AG09319 (cell line): ENCODE measurements at regions not wholly inside any gene's neighbourhood (a gene's known extent, or its start where the extent isn't known, plus 50 kb on each side); places are given as distances from the start of the nearest gene placed in this dataset.

ENCODE experiments used
- DNase-seq: peaks from one replicate; pipeline ENCODE4 v3.0.0-alpha.2; 2010; ENCODE audit warnings: low read depth; ENCODE audit errors: extremely low read depth
- TF ChIP-seq, protein P1 (sequence below): IDR thresholded peaks from 2 replicates; pipeline ENCODE4 v1.5.1; 2011; ENCODE audit warnings: low read depth, mild to moderate bottlenecking, inconsistent platforms, low read length, moderate library complexity

DNA sequence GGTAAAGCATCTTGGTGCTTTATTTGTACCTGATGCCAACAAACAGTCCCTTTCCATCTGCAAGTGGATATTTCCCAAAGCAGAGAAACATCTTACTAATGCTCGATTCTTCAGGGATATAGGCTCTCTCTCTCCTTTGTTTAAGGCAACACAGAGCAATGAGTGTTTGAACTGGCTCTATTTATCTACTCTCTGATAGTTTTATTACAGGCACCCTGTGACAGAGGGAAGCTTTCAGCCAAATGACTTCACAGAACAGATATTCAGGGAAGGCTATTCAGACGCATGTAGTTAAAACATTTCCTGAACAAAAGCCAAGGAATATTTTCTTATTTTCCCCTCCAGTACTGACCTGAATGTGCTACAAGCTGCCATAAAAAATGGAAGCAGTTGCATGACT is 141.8 kb downstream of the YIPF5 start:
- DNase-seq, result peak; percentile 24
- TF ChIP-seq, protein P1, sequence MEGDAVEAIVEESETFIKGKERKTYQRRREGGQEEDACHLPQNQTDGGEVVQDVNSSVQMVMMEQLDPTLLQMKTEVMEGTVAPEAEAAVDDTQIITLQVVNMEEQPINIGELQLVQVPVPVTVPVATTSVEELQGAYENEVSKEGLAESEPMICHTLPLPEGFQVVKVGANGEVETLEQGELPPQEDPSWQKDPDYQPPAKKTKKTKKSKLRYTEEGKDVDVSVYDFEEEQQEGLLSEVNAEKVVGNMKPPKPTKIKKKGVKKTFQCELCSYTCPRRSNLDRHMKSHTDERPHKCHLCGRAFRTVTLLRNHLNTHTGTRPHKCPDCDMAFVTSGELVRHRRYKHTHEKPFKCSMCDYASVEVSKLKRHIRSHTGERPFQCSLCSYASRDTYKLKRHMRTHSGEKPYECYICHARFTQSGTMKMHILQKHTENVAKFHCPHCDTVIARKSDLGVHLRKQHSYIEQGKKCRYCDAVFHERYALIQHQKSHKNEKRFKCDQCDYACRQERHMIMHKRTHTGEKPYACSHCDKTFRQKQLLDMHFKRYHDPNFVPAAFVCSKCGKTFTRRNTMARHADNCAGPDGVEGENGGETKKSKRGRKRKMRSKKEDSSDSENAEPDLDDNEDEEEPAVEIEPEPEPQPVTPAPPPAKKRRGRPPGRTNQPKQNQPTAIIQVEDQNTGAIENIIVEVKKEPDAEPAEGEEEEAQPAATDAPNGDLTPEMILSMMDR, result no peak

DNA sequence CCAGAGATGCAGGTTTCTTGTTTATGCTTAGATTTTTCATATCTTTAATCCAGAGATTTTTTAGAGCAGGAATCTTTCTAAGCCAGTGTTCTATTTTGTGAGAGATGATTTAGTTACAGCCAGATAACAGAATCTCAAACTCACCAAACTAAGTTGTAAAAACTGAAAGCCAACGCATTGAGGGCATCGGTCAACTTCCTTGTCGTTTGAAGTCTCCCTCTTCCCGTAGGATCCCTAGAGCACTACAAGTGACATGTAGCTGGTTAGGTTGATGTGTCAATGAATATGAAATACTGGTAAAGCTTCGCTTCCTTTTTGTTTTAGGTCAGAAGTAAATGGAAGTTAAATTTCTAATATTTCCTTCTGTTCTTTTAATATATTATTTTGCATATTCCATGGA is 139.6 kb downstream of the YIPF5 start:
- TF ChIP-seq, protein P1, result no peak
- DNase-seq, result no peak

DNA sequence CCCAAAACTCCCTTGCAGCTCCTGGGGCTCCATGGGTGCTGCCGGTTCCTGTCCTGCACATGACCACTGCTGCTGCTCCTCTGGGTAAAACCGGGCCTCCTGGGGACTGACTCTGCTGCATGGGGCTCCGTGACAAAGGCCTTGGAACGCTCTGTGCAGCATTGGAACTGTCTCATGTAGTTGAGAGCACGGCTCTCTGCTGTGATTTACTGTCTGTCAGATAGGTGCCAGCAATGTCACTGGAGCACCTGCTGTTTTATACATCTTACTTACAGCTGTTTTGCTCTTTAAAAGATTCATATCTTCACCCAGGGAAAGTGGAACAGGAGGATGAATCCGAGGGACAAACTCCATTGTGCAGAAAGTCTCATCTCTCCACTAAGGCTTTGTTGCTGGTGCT is 138.1 kb downstream of the YIPF5 start:
- TF ChIP-seq, protein P1, result no peak
- no peak for DNase-seq

DNA sequence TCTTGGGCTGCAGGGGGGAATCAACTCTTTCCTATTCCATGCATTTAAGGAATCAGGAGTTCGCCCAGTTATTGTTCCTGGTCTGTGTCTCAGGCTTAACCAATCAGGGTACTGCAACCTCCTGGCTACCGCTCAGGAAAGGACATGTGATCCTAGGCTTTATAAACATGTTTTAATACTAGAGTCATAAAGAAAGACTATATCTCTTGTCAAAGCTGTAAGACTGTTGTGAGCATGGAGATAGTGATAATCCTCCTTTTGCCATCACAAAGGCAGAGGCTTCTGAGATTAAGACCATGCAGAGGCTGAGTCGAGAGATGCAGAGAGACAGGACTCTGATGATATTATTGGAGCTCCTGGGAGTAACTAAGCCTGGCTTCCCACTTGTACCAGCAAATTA is 137.0 kb downstream of the YIPF5 start:
- no peak for DNase-seq
- TF ChIP-seq, protein P1, result no peak

DNA sequence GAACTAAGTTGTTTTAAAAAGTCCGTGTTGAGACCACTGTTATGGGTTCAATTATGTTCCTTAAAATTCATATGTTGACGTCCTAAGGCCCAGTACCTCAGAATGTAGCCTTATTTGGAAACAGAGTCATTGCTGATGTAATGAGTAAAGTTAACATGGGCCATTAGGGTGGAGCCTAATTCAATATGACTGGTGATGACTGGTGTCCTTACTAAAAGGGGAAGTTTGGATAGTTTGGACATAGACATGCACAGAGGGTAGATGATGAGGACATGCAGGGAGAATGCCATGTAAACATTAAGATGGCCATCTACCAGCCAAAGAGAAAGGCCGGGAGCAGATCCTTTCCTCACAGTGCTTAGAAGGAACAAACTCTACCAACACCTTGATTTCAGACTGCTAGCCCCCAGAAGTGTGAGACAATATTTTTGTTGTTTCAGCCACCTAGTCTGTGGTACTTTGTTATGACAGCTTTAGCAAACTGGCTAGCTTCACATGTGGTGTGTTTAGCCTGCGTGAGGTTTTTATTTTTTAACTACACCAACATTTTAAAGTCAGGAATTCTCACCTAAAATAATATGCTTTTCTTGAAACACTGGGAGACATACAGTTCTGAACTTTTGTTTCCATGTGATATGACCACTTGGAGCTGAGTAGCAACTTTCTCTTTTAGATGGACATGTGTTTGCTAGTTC is 135.3 kb downstream of the YIPF5 start:
- no peak for DNase-seq
- TF ChIP-seq, protein P1, result no peak

DNA sequence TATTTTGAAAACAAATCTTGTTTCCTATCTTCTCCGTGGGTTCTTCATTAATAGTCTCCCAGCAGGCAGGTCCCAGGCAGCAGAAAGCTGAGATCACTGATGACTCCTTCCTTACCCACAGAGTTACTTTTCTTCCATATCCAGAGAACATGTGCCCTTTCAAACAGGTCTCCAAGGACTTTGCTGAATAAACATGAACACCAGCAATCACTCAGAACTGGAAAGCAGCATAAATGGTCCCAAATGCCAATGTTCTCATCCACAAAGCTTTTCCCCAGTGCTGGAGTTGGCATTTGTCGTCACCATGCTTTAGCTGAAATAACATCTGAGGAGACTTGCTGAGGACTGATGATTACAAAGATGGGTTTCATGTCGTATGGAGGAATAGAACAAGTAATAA is 134.0 kb downstream of the YIPF5 start:
- TF ChIP-seq, protein P1, result no peak
- DNase-seq, result no peak

DNA sequence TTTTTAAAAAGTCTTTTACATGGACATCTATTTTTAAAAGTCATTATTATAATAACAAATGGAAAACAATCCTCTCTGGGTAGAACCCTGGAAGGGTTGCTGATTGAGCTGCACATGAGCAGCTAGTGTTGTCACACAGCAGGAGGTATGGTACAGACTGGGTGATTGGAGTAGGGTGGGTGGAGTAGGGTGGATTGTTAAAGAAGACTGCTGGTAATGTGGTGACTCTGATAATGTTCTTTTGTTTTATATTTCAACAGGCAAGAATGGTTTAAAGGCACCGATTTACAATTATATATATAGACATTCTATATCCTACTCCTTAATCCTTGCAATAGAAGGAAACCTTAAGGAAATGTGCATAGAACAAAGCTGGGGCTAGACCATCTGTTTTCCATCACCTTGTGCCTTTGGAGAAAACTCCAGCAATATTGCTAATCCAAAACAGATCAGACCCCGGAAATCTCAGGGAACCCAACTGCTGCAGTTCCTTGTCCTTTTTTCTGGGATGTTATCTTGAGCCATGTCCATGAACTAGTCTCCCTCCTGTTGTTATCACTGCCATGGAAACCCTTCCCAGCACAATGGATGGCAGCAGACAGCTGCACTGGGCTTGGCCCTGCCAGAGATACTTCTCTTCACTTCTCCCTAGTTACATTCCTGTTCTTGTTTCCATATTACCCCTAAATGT is 129.7 kb downstream of the YIPF5 start:
- TF ChIP-seq, protein P1, result no peak
- DNase-seq, result no peak
